Neuronal stem cell (in vitro differentiated cells): ENCODE measurements at regions not wholly inside any gene's neighbourhood (a gene's known extent, or its start where the extent isn't known, plus 50 kb on each side); places are given as distances from the start of the nearest gene placed in this dataset.

Experiments used
- DNase-seq: peaks from one replicate; pipeline ENCODE4 v3.0.0-alpha.2; 2013; ENCODE audit warnings: low spot score
- H2AFZ ChIP-seq: one replicate; pipeline ENCODE4 v1.6.1; 2013; ENCODE audit warnings: mild to moderate bottlenecking, low read length, inconsistent platforms
- H2AK5ac ChIP-seq: 2 replicates; pipeline ENCODE4 v1.6.1; 2013; ENCODE audit warnings: low read depth, mild to moderate bottlenecking, inconsistent platforms, low read length, moderate library complexity, mixed read lengths
- H2BK120ac ChIP-seq: 2 replicates; pipeline ENCODE4 v1.6.1; 2013; ENCODE audit warnings: low read depth, mild to moderate bottlenecking, inconsistent platforms, low read length, moderate library complexity, mixed read lengths
- H2BK12ac ChIP-seq: one replicate; pipeline ENCODE4 v1.6.1; 2013; ENCODE audit warnings: low read length, inconsistent platforms
- H2BK15ac ChIP-seq: 2 replicates; pipeline ENCODE4 v1.6.1; 2013; ENCODE audit warnings: mild to moderate bottlenecking, low read length, inconsistent platforms, mixed read lengths
- H2BK5ac ChIP-seq: one replicate; pipeline ENCODE4 v1.6.1; 2013; ENCODE audit warnings: inconsistent platforms, mild to moderate bottlenecking, low read length, moderate library complexity
- H3K14ac ChIP-seq: one replicate; pipeline ENCODE4 v1.6.1; 2013; ENCODE audit warnings: low read length, inconsistent platforms
- H3K18ac ChIP-seq: 2 replicates; pipeline ENCODE4 v1.6.1; 2013; ENCODE audit warnings: low read length, inconsistent platforms
- H3K23ac ChIP-seq: 2 replicates; pipeline ENCODE4 v1.6.1; 2013; ENCODE audit warnings: low read depth, mild to moderate bottlenecking, mixed read lengths, low read length, inconsistent platforms; ENCODE audit not compliant: poor library complexity
- H3K27ac ChIP-seq: replicated peaks from 3 replicates; pipeline ENCODE4 v1.5.1; 2013; ENCODE audit warnings: low read length, inconsistent platforms
- H3K27me3 ChIP-seq, 3 experiments: 2 replicates each; pipeline ENCODE4 v1.6.1; 2013; ENCODE audit warnings: low read length in 3 of 3, mild to moderate bottlenecking in 2 of 3, inconsistent platforms in 1 of 3, low read depth in 1 of 3, mixed read lengths in 1 of 3, moderate library complexity in 1 of 3; ENCODE audit not compliant: control insufficient read depth in 3 of 3, insufficient read depth in 3 of 3
- H3K36me3 ChIP-seq, 2 donors: replicated peaks in 1 of 2; 2 replicates each; pipeline ENCODE4 v1.6.1; 2013; ENCODE audit warnings: low read length in 2 of 2; ENCODE audit not compliant: control insufficient read depth in 2 of 2, insufficient read depth in 2 of 2
- H3K4ac ChIP-seq: 2 replicates; pipeline ENCODE4 v1.6.1; 2013; ENCODE audit warnings: inconsistent platforms, mild to moderate bottlenecking, low read length, moderate library complexity
- H3K4me1 ChIP-seq, 2 donors: 1 replicate in 1 of 2; 2 replicates in 1 of 2; pipeline ENCODE4 v1.6.1; 2013; ENCODE audit warnings: low read length in 2 of 2, low read depth in 1 of 2; ENCODE audit not compliant: control insufficient read depth in 2 of 2, insufficient read depth in 1 of 2
- H3K4me2 ChIP-seq: one replicate; pipeline ENCODE4 v1.6.1; 2013; ENCODE audit warnings: mild to moderate bottlenecking, low read length, inconsistent platforms; ENCODE audit not compliant: insufficient read depth, poor library complexity, severe bottlenecking
- H3K4me3 ChIP-seq, 2 donors: 2 replicates each; pipeline ENCODE4 v1.5.1; 2013; ENCODE audit warnings: low read length in 2 of 2, mild to moderate bottlenecking in 2 of 2, inconsistent platforms in 1 of 2, moderate library complexity in 1 of 2
- H3K79me1 ChIP-seq: one replicate; pipeline ENCODE4 v1.6.1; 2013; ENCODE audit warnings: low read depth, mild to moderate bottlenecking, inconsistent platforms, low read length, moderate library complexity
- H3K9ac ChIP-seq: one replicate; pipeline ENCODE4 v1.6.1; 2013; ENCODE audit warnings: mild to moderate bottlenecking, low read depth, low read length, inconsistent platforms; ENCODE audit not compliant: poor library complexity
- H3K9me3 ChIP-seq, 2 donors: replicated peaks in 1 of 2; 2 replicates each; pipeline versions ENCODE3 to v1.6.1; 2013; ENCODE audit warnings: low read length in 2 of 2, mild to moderate bottlenecking in 2 of 2, inconsistent platforms in 1 of 2, low read depth in 1 of 2, mixed read lengths in 1 of 2, moderate library complexity in 1 of 2; ENCODE audit not compliant: control insufficient read depth in 2 of 2, insufficient read depth in 1 of 2
- H4K8ac ChIP-seq: one replicate; pipeline ENCODE4 v1.6.1; 2013; ENCODE audit warnings: low read depth, mild to moderate bottlenecking, inconsistent platforms, low read length, moderate library complexity
- H4K91ac ChIP-seq: one replicate; pipeline ENCODE4 v1.6.1; 2013; ENCODE audit warnings: low read length, low read depth, mild to moderate bottlenecking, inconsistent platforms; ENCODE audit not compliant: poor library complexity
- WGBS, 2 donors: extraction: QIAGEN DNeasy Blood & Tissue Kit; methylation state at CpG; one replicate each; pipeline ENCODE4 v1.1.7; 2013; ENCODE audit warnings: missing lambda C conversion rate in 2 of 2, mixed read lengths in 1 of 2; ENCODE audit not compliant: insufficient read length in 2 of 2, insufficient replicate concordance in 1 of 2; ENCODE audit errors: extremely low coverage in 2 of 2; 5-methylcytosine and 5-hydroxymethylcytosine counted together

DNA sequence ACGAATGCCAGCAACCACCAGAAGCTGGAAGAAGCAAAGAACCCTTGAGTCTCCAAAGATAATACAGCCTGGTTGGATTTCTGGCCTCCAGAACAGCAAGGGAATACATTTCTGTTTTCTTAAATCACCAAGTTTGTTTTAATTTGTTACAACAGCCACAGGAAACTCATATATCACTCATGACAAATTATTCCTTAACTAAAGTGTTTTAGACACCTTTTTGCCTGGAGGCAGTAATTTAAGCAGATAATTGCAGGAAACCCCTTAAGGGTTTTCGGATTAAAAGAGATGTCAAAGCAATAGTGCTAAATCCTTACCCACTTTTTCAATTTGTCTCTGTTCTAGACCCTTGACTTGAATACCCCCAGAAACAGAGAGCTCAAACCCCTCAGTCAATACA, 1050.0 kb downstream of the EPHA7 start:
- H4K8ac ChIP-seq = no peak overlapping the region

DNA sequence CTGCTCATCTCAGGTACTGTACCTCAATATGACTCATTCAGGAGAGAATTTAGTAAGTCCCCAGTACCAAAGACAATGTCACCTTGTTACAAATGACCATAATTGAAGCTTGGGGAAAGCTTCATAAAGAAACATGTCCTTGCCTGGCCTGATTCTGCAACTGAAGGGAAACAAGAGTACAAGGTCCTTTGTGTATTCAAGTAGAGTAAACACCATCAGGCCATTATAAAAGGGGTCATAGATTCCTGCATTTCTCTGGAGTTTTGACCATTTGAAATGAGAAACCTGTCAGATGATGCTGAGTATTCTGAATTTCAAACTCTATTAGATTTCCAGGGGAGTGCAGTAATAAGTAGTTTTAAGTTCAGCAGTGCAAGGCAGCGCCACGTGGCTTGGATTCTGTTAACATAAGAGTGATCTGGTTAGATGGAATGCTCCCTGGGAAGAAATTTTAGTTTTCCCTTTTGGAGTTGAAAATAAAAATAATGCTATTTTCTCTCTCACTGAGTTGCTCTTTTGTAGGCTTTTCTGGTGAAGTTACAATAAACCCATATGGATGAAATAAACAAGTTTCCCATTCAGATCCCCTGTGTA, 1054.3 kb downstream of the EPHA7 start:
- Histone ChIP-seq H2BK15ac (no peak overlapping the region), H3K36me3 (no peaks in the 10 kb centered on the region), H3K4ac (no peak overlapping the region), H3K27me3 (no peaks in the 10 kb centered on the region), H2AK5ac (no peak overlapping the region), H3K4me3 (no peak overlapping the region), H3K23ac (no peak overlapping the region), H2AFZ (no peak overlapping the region), H3K14ac (no peak overlapping the region), H4K91ac (no peak overlapping the region), H3K79me1 (no peaks in the 10 kb centered on the region), H3K18ac (no peak overlapping the region), H3K27ac (no peak overlapping the region), H2BK12ac (no peak overlapping the region), H3K4me1 (no peaks in the 10 kb centered on the region), H3K9me3 (no peaks in the 10 kb centered on the region), H4K8ac (no peak overlapping the region), H3K4me2 (no peak overlapping the region), H3K9ac (no peak overlapping the region), H2BK120ac (no peak overlapping the region), H2BK5ac (no peak overlapping the region)
- no CpG with 5 or more reads among the region's 2 CpGs for WGBS, 2 donors
- no peak for DNase-seq

More for the DNA sequence above, 1050.0 kb downstream of the EPHA7 start:
- Histone ChIP-seq H3K4me3 (no peak overlapping the region), H2BK5ac (no peak overlapping the region), H4K91ac (no peak overlapping the region), H2AK5ac (no peak overlapping the region), H3K9ac (no peak overlapping the region), H3K9me3 (no peaks in the 10 kb centered on the region), H2BK120ac (no peak overlapping the region), H3K23ac (no peak overlapping the region), H2AFZ (no peak overlapping the region), H3K36me3 (no peaks in the 10 kb centered on the region), H3K27ac (no peak overlapping the region), H3K27me3 (no peaks in the 10 kb centered on the region), H3K18ac (no peak overlapping the region), H3K4me1 (no peaks in the 10 kb centered on the region), H3K4me2 (no peak overlapping the region), H3K4ac (no peak overlapping the region), H3K14ac (no peak overlapping the region), H3K79me1 (no peaks in the 10 kb centered on the region), H2BK12ac (no peak overlapping the region), H2BK15ac (no peak overlapping the region)
- no peak for DNase-seq
- no CpG with 5 or more reads among the region's 2 CpGs for WGBS, 2 donors

DNA sequence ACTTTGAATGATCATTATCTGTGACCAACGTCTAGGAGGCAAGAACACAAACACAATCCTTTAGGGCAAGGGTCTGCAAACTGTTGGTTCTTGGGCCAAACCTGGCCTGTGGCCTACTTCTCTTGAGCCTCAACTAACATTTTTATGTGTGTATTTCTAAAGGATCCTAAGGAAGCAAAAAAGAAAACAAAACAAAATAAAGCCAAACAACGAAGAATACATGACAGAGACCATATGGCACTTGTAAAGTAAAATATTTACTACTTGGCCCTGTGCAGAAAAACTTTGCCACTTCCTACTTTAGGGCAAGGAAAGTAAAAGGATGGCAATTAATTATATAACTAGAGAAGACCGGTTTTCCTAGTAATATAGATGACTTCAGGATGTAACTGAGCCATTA, 1056.2 kb downstream of the EPHA7 start:
- Histone ChIP-seq H3K4me2 (no peak overlapping the region), H2BK120ac (no peak overlapping the region), H2BK15ac (no peak overlapping the region), H3K27me3 (no peaks in the 10 kb centered on the region), H4K91ac (no peak overlapping the region), H3K4me1 (no peaks in the 10 kb centered on the region), H4K8ac (no peak overlapping the region), H3K27ac (no peak overlapping the region), H3K14ac (no peak overlapping the region), H3K4me3 (no peak overlapping the region), H2BK5ac (no peak overlapping the region), H3K18ac (no peak overlapping the region), H3K4ac (no peak overlapping the region), H3K36me3 (no peaks in the 10 kb centered on the region), H3K9me3 (no peaks in the 10 kb centered on the region), H3K23ac (no peak overlapping the region), H2AK5ac (no peak overlapping the region), H2BK12ac (no peak overlapping the region), H3K9ac (no peak overlapping the region), H3K79me1 (no peaks in the 10 kb centered on the region), H2AFZ (no peak overlapping the region)
- no CpG with 5 or more reads among the region's 3 CpGs for whole genome bisulfite sequencing, 2 donors
- DNase-seq = no peak

GRCh38 chr6:92362404-92362803, 1057.0 kb downstream of the EPHA7 start:
- Histone ChIP-seq H2BK5ac (no peak overlapping the region), H4K91ac (no peak overlapping the region), H2BK120ac (no peak overlapping the region), H3K4me3 (no peak overlapping the region), H2AFZ (no peak overlapping the region), H4K8ac (no peak overlapping the region), H3K23ac (no peak overlapping the region), H3K79me1 (no peaks in the 10 kb centered on the region), H3K14ac (no peak overlapping the region), H3K27ac (no peak overlapping the region), H2AK5ac (no peak overlapping the region), H3K9me3 (no peaks in the 10 kb centered on the region), H3K9ac (no peak overlapping the region), H2BK12ac (no peak overlapping the region), H3K27me3 (no peaks in the 10 kb centered on the region), H2BK15ac (no peak overlapping the region), H3K18ac (no peak overlapping the region), H3K4me2 (no peak overlapping the region), H3K36me3 (no peaks in the 10 kb centered on the region), H3K4me1 (no peaks in the 10 kb centered on the region), H3K4ac (no peak overlapping the region)
- WGBS, 2 donors = no CpG with 5 or more reads among the region's 5 CpGs
- no peak for DNase-seq
